ENCODE measurements at regions not wholly inside any gene's neighbourhood (a gene's known extent, or its start where the extent isn't known, plus 50 kb on each side); places are given as distances from the start of the nearest gene placed in this dataset.

DNA sequence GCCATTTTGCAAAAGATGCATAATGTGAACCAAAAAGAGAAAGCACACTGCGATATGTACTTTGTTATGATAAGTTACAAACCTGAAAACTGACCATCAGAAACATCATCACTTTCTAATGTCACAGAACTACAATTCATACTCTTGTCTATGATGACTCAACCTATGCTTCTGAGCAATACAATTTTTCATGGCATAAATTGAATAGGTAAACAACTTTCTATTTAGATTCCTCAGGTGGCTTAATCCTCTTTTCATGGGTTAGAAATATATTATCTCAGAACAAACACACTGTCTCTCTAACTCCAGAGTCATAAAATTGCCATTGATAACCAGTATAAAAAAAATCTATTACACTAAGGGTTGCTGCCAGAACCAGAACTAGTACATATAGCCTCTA lies 1715.0 kb upstream of the FLRT2 start:
- H3K4me3 ChIP-seq (ENCODE audit: low read depth, poor library complexity, severe bottlenecking) = no peak overlapping the region
- no peak for TF ChIP-seq POLR2A (IDR thresholded peaks at IDR 0.05)
- TF ChIP-seq, protein P1, sequence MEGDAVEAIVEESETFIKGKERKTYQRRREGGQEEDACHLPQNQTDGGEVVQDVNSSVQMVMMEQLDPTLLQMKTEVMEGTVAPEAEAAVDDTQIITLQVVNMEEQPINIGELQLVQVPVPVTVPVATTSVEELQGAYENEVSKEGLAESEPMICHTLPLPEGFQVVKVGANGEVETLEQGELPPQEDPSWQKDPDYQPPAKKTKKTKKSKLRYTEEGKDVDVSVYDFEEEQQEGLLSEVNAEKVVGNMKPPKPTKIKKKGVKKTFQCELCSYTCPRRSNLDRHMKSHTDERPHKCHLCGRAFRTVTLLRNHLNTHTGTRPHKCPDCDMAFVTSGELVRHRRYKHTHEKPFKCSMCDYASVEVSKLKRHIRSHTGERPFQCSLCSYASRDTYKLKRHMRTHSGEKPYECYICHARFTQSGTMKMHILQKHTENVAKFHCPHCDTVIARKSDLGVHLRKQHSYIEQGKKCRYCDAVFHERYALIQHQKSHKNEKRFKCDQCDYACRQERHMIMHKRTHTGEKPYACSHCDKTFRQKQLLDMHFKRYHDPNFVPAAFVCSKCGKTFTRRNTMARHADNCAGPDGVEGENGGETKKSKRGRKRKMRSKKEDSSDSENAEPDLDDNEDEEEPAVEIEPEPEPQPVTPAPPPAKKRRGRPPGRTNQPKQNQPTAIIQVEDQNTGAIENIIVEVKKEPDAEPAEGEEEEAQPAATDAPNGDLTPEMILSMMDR (IDR thresholded peaks at IDR 0.05) = no peak
- WGBS, 2 donors = 91 to 98% methylated on average over 1 of the region's 1 CpG
- no peak for DNase-seq (ENCODE audit: low spot score in 2 of 2)
- intact Hi-C loops (cut with DNase I; ENCODE audit: low total_unique reads) = no loop called here

DNA sequence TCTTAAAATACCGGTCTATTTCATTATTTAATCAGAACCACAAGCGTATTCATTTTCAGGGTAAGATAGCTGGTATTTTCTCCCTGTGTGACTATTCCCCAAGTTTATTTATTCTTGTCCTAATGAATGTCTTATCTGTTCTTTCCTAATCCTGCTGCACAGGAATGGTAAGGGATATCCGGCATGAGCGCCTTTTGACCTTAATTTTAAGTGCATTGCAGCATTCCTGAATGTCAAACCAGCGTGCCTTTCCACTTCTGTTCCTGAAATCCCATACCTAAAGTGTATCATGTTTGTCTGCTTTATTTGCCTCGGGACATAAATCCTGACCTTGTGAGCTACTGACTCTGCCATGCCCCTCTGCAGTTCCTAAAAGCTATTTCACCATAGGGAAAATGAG lies 1713.2 kb upstream of the FLRT2 start:
- H3K4me3 ChIP-seq (ENCODE audit: low read depth, poor library complexity, severe bottlenecking) = no peak overlapping the region
- intact Hi-C loops (cut with DNase I; ENCODE audit: low total_unique reads) = no loop called here
- WGBS, 2 donors = 64 to 70% methylated on average over 6 of the region's 6 CpGs
- no peak for DNase-seq (ENCODE audit: low spot score in 2 of 2)
- TF ChIP-seq, protein P1 (IDR thresholded peaks at IDR 0.05) = no peak
- no peak for TF ChIP-seq POLR2A (IDR thresholded peaks at IDR 0.05)

DNA sequence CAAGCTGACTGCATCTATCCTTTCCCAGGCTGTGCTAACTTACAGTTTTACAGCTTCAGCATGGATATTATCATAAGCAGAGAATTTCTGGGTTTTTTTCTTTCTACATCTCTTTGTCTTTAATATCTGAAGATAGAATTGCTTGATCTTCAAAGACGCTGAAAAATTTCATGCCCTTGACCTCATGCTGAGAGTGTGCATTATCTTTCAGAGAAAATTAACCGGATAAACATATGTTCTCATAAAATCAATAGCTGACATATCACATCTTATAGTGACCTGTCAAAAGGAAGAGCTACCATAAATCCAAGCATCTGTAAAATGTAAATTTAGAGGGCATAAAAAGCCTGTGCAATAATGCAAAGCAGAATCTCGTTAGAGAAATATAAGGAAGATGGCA lies 1704.1 kb upstream of the FLRT2 start:
- intact Hi-C loops (cut with DNase I; ENCODE audit: low total_unique reads) = no loop called here
- H3K4me3 ChIP-seq (ENCODE audit: low read depth, poor library complexity, severe bottlenecking) = no peak overlapping the region
- WGBS, 2 donors = 81 to 86% methylated on average over 3 of the region's 3 CpGs
- no peak for DNase-seq (ENCODE audit: low spot score in 2 of 2)
- no peak for TF ChIP-seq POLR2A (IDR thresholded peaks at IDR 0.05)
- TF ChIP-seq, protein P1 (IDR thresholded peaks at IDR 0.05) = no peak

DNA sequence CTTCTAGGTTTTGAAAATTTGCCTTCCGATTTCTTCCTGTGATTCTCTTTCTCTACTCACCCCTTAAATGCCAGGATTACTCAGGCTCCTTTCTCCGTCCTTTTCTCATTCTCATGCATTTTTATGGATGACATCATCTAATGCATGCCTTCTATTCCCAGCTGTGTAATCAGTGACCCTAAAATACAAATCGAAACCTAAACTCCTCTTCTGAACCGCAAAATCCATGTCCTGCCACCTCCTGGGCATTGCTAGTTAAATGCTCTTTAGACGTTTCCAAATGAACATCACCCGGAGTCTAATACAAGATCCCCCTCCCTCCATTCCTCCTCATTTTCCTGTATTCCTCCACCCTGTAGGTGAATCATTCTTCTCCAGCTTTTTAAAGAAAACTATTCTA lies 1703.1 kb upstream of the FLRT2 start:
- intact Hi-C loops (cut with DNase I; ENCODE audit: low total_unique reads) = no loop called here
- DNase-seq (ENCODE audit: low spot score in 2 of 2) = no peak
- TF ChIP-seq, protein P1 (IDR thresholded peaks at IDR 0.05) = no peak
- TF ChIP-seq POLR2A (IDR thresholded peaks at IDR 0.05) = no peak
- 51 to 65% methylated on average over 6 of the region's 6 CpGs for WGBS, 2 donors
- H3K4me3 ChIP-seq (ENCODE audit: low read depth, poor library complexity, severe bottlenecking) = no peak overlapping the region

DNA sequence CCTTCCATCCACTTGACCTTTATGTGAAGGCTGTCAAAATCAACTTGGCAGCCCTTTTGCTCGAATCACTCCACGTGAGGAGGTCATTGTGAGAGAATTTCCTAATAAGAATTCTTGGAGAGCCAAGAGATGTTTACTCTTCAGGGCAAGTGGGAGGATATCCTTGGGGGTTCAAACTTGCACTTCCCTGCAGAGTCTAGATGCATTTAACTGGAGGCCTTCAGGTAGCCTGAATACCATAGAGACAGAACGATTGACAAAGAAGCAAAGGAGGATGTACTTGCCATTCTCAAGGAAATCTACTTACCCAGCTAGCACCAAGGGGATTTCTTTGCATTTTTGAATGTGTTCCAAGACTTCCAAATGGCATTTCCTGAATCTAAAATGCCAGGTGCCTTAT lies 1702.6 kb upstream of the FLRT2 start:
- DNase-seq (ENCODE audit: low spot score in 2 of 2) = no peak
- 38 to 42% methylated on average over 3 of the region's 3 CpGs for WGBS, 2 donors
- H3K4me3 ChIP-seq (ENCODE audit: low read depth, poor library complexity, severe bottlenecking) = no peak overlapping the region
- TF ChIP-seq, protein P1 (IDR thresholded peaks at IDR 0.05) = no peak
- TF ChIP-seq POLR2A (IDR thresholded peaks at IDR 0.05) = no peak
- intact Hi-C loops (cut with DNase I; ENCODE audit: low total_unique reads) = no loop called here

DNA sequence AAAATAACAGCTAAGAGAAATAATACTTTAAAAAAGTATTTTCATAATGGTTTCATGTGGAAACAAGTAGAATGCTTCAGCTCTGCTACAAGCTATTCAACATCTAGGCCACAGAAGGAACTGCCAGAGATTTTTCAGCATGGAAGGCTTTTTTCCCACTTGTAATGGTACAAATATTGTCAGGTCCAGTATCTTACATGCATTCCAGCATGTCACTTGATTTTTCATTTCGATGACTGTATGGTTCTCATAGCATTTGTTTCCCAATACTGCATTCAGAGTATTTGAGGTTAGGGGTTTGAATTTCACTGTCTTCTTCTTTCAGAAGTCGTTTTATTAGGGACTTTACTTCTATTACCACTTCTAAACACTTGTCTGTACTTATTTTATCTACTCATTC lies 1701.5 kb upstream of the FLRT2 start:
- intact Hi-C loops (cut with DNase I; ENCODE audit: low total_unique reads) = no loop called here
- WGBS, 2 donors = 82% methylated on average over 2 of the region's 2 CpGs
- H3K4me3 ChIP-seq (ENCODE audit: low read depth, poor library complexity, severe bottlenecking) = no peak overlapping the region
- no peak for TF ChIP-seq POLR2A (IDR thresholded peaks at IDR 0.05)
- TF ChIP-seq, protein P1 (IDR thresholded peaks at IDR 0.05) = no peak
- DNase-seq (ENCODE audit: low spot score in 2 of 2) = no peak
